Smooth muscle cell of the brain vasculature (primary cell): ENCODE measurements at regions not wholly inside any gene's neighbourhood (a gene's known extent, or its start where the extent isn't known, plus 50 kb on each side); places are given as distances from the start of the nearest gene placed in this dataset.
"Not testable (repeated sequence)": the region's sequence is repeated elsewhere in the genome, so short reads cannot be mapped to it uniquely, and the experiment has no call there.

Experiments
- DNase-seq: peaks from one replicate; pipeline ENCODE4 v3.0.0-alpha.2; 2012; ENCODE audit warnings: low read depth, low spot score

DNA sequence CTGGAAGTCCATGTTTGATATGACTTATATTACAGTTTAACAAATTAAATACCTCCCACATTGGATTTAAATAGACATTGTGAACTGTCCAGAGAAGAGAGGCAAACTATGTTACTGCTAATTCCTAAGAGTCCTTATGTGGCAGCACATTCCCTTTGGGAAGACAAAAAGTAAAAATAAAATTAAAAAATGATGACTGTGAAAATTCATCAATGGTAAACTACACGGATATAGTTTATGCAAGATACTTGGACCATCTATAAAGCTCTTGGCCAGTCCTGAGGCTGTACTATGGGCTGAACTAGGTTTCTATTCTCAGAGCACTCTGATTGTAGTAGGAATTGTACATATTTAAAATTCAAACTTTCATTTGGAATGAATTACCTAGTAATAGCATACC is 206.4 kb downstream of the LRRK2 start:
- no peak for DNase-seq

DNA sequence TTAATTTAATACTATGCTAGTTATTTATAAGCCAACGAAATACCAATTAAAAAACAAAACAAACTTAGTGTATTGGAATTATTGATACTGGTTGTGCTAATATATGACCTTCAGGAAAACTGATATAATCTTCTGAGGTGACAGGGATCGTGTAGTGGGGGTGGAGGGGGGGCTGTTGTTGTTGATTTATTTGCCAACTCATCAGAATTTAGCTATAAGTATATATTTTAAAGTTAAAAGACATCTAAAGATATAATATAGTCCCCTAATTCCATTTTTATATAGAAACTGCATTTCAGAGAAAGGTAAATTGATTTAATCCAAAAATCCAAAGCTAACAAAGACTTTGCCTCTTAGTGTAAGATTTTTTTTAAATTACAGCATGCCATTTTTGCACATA is 210.5 kb downstream of the LRRK2 start:
- DNase-seq: no peak

DNA sequence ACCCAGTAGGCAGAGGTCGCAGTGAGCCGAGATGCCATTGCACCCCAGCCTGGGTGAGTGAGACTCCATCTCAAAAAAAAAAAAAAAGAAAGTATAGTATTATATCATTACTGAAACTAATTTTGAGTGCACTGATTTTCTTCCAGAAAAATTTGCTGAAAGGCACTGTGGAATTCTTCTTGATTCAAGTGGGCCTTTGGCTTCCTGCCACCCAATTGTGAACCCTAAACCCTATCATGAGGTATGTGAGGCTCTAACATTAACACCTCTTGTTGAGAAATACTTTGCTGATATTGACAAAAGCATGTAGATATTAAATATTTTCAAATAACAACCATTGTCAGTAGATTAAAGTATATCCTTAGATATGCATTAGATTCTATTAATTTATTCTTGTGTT is 211.2 kb downstream of the LRRK2 start:
- no peak for DNase-seq

DNA sequence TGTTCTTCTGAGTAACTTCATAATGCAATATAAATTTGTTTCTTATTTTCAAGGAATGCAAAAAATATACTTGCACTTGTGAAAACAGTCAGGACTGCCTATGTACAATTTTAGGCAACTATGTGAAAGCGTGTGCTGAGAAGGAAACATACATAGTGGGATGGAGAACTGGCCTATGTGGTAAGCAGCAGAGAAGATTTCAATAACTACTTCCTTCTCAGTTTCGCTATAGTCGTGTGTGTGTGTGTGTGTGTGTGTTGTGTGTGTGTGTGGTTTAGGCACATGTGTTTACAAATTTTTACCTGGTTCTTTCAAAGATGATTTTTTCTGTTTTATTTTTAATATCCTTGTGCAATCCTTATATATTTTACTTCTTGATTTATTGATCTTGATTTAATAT is 211.8 kb downstream of the LRRK2 start:
- no peak for DNase-seq

DNA sequence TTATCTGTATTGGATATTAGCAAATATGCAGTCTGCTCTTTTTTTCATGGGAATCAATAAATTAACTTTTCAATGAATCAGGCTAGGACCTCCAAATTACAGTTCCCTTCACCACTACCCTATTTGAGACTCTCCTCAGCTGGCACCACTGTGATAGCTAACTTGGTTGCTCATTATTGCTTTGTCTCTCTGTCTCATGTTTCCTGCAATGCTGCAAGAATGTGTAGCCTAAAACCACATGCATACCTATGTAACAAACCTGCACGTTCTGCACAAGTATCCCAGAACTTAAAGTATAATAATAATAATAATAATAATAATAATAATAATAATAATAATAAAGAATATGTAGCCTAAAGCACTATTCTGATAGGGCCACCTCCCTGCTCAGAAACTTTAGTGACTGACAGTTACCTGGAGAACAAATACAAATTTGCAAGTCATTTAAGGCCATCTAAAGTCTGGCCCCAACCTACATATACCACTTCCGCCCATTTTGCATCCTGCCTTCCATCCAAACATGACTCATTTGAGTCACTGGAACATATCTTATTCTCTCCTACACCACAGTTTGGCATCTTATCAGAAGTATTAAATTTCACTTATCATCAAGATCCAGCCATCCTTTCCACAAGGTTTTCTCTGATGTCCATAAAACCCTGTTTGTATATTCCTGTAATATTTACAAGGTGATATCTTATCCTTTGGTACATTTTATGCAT is 215.1 kb downstream of the LRRK2 start:
- no peak for DNase-seq

DNA sequence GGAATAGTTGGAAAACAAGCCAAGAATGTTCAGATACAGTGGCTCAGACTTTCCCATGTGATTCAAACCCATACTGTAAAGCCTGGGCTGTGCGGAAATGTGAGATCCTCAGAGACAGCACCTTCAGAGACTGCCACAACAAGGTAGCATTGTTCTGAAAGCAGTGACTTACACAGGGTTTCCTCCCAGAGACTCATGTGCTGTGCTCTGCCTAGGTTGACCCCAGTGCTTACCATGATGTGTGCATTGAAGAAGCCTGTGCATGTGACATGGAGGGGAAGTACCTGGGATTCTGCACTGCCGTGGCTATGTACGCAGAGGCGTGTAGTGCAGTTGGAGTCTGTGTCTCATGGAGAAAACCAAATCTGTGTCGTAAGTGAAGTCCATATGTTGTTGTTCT is 219.4 kb downstream of the LRRK2 start:
- no peak for DNase-seq

DNA sequence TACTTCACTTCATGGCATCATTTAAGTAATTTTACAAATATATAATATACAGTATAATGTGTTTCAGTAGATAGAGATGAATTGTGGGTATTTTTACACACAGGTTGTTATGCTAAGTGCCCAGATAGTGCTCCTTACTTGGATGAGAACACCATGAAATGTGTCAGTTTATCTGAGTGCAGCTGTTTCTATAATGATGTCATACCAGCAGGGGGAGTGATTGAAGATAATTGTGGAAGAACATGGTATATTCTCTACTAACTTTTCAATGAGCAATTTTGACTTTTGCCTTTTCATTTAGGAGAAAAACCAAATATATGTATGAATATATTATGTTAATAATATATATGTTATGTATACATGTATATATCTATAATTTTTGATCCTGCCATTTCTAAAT is 221.6 kb downstream of the LRRK2 start:
- DNase-seq: no peak

DNA sequence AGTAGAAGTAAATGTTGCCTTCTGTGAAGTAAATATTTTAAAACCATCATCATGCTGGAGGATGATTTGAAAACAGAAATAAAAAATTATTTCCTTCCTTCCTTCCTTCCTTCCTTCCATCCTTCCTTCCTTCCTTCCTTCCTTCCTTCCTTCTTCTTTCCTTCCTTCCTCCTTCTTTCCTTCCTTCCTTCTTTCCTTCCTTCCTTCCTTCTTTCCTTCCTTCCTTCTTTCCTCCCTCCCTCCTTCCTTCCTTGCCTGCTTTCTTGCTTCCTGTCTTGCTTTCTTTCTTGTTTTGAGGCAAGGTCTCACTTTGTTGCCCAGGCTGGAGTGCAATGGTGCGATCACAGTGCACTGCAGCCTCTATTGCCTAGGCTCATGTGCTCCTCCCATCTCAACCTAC is 223.7 kb downstream of the LRRK2 start:
- not testable (repeated sequence) for DNase-seq

DNA sequence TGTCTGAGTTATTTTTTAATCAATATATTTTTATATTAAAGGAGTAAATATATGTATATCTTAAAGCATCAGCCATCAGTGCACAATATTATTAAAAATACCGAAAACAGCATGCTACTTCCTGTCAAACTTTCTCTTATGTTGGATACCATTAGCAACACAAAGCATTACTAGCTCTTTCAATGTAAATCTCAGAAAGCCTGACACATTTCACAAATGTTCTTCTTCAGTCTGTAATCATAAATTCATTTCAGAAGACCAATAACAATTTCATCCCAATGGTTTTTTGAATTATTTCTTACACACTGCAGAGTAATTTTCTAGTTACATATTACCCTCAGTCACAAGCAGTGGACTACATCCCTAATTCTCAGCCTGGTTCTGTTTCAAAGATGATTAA is 226.9 kb downstream of the LRRK2 start:
- no peak for DNase-seq

DNA sequence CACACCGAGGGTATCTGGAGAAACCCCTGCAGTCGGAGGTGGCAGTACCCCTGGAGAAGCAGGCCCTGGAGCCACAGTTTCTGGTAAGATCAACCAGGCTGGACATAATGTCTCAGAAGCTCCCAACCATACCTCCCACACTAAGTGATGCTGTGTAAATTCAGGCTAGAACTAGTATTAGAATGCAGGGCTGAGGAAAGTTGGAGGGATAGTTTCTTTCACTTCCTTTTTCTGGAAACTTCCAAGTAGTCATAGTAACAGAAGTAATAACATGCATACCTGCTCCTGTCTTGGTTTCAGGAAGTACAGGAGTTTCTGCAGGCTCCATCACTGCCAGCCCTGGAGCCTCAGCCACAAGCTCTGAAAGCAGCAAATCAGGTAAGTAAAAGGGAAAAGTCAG is 228.1 kb upstream of the CNTN1 start:
- DNase-seq: no peak

DNA sequence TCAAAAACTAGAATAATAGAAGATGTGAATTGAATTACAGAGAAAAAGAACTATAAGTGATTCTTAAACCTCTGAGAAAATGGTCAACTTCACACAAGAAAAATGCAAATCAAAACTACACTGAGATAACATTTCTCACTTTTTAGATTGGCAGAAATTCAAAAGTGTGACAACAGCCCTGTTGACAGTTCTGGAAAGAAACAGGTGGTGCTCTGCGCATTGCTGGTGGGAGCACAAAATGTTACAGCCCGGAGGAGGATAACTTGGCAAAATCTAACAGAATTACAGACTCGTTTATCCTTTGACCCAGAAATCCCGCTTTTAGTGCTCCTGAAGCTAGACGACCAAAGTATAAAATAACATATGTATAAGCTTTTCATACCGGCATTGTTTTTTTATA is 222.5 kb upstream of the CNTN1 start:
- no peak for DNase-seq

DNA sequence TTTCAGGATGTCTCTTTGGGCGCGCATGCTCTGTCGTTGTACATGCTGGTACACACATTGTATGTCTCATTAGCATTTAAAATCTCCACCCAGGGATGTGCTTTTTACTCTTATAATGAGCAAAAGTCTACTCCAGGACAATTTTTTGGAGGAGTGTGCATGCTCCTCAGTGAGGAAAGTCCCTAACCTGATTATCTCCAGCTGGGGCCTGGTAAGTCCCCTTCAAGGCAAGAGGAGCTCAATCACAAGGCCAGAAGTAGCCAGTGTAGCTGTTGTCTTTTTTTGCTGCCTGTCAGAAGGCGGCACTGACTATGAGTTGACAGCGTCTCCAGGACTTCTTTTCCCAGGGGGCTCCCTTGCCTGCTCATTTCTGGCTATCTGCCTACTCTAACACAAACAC is 218.3 kb upstream of the CNTN1 start:
- DNase-seq: no peak

DNA sequence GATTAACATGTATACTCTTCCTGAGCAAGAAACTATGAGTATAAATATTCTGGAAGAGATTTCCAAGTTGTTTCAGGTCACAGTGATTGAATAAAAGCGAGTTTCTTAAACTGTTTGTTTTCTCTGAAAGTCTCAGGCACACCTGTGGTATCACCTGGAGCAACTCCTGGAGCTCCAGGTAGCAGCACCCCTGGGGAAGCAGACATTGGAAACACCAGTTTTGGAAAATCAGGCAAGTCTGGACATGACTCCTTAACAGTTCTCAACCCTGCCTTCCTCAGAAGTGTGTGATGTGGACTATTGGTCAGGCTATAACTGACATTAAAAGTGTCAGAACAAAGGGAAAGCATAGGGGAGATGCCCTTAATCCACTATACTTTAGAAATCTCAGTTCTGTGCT is 217.6 kb upstream of the CNTN1 start:
- no peak for DNase-seq

DNA sequence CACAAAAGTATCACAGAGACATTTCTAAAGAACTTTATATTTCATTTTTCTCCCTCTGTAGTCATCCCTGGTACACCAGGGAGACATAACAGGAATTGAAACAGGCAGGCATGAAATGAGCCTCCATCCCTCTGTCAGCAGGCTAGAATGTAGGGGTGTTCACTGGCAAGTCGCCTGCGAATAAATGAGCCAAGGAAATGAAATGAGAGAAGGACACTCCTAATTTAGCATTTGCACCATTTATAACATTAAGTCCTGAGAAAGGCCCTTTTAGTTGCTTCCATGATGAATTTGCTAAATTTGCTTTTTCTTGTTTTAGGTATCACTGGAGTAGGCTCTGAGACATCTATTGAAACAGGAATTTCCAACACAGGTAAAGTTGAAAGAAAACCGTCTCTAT is 192.4 kb upstream of the CNTN1 start:
- DNase-seq: no peak

DNA sequence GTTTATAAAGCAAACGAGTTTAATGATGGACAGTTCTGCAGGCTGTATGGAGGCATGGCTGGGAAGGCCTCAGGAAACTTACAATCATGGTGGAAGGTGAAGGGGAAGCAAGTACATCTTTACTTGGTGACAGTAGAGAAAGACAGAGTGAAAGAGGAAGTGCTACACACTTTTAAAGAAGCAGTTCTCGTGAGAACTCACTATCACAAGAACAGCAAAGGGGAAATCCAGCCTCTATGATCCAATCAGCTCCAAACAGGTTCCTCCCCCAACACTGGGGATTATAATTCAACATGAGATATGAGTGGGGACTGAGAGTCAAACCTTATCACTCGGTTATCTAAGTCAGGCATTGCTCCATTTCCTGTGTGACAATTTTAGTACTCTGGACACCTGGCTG is 189.9 kb upstream of the CNTN1 start:
- no peak for DNase-seq

DNA sequence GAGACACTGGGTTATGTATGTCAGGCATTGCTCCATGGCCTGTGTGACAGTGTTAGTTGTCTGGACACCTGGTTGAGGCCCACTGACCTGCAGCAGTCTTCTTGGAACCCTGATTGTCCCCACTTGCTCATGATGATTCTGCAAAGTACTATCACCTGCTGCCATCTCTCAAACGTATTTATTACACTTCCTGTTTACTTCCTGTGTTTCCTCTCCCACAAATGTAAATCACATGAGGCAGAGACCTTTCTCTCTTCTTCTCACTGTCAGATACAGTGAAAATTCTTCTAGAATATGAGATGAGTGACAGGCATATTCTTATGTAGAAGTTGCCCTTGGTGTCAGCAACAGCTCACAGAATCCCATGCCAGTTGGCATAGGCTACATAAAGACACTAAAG is 186.9 kb upstream of the CNTN1 start:
- DNase-seq: no peak

DNA sequence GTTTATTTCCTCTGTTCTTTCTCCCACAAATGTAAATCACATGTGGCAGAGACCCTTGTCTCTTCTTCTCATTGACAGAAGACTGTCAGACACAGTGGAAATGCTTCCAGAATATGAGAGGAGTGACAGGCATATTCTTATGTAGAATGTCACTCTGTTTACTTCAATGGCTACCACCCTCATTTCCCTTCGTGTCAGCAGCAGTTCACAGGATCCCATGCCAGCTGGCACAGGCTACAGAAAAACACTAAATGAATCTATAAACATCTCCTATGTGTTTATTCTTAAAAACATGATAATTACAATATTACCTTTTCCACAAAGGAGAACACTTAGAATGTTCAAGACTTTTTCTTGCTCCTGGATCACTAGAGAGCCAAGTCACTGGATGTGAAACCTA is 183.8 kb upstream of the CNTN1 start:
- DNase-seq: no peak

DNA sequence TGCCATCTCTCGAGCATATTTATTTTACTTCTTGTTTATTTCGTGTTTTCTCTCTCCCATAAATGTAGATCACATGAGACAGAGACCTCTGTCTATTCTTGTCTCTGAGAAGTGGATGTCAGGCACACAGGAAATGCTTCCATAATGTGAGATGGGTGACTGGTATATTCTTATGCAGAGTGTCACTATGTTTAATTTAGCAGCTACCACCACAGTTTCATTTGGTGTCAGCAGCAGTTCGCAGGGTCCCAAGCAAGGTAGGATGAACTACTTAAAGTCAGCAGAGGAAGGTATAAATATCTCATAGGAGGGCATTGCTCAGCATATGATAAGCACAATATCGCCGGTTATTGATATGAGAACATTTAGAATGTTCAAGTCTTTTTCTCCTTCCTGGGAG is 180.9 kb upstream of the CNTN1 start:
- DNase-seq: no peak

DNA sequence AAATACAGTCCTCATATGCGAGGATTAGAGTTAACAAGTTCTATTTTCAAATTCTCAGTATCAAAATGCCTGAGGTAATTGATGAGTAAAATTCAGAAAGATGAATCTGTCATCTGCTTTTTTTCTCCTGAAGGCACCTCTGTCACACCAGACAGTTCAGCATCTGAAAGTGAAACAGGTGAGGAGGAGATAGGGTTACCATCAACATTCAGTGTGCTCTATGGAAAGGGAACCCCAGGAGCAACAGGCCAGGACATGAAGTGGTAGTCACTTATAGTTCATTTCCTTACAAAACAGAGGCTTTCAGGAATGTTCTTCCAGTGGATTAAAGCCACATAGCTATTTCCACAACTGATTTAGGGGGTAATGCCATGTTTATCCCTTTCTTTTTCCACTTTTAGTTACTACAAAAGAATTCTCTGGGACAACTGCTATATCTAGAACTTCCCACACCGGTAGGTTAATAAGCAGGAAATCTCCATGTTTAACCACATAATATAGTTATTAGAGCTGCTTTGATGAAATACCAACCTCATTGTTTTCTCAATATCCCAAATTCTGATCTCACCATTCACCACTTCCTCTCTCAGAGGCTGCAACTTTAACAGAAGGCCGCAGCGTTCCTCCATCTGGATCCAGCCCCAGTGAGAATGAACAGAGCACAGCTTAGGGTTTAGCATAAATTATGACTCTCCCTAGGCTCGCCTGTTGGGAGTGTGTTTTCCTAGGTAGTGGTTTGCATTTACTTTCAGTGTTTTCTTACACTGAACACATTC is 177.0 kb upstream of the CNTN1 start:
- no peak for DNase-seq

DNA sequence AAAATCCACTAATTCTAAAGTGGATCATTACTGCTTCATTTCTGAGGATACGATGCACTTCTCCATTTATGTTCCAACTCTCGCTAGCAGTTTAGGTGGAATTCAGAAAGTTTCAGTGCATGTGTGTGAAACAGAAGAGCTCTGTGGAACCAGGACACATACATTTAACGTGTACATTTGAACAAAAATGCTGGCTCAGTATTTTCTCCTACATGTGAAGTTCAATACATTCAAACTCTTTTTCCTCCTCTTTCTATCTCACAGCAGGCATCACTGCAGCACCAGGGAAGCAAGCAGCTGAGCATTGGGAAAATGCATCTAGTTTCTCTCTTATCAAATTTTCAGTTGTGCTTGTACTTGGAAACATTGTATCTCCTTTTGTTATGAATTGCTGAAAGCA is 169.4 kb upstream of the CNTN1 start:
- no peak for DNase-seq

DNA sequence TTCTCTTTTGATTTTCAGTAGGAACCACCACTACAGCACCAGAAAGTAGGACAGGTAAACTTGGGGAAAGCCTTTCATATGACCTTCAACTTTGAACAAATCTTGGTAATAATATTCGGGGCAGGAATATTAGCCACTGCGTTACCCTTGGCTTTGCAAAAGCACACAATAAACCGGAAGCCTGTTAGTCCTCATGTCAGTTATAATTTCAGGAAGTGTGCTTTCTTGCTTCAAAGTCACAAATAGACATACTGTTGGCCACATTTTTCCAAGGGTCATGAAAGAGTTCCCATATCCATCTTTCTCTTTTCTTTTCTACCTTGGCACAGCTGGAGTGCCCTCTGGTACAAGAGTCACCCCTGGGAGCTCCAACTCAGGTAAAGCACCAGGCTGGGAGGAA is 167.2 kb upstream of the CNTN1 start:
- DNase-seq: no peak

DNA sequence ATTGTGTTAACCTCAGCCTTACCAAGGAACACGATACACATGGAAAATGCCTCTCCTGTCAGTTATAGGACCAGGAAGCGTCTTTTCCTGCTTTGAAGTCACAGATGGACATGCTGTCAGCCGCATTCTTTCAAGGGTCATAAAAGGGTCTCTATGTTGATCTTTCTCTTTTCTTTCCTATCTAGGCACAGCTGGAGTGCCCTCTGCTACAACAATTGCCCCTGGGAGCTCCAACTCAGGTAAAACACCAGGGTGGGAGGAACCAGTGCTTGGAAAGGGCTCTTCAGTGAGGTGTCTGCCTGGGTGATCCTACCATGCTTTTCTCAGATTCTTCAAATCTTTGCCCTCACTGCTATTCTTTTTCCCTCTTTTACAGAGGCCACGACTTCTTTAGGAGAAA is 157.4 kb upstream of the CNTN1 start:
- DNase-seq: no peak

DNA sequence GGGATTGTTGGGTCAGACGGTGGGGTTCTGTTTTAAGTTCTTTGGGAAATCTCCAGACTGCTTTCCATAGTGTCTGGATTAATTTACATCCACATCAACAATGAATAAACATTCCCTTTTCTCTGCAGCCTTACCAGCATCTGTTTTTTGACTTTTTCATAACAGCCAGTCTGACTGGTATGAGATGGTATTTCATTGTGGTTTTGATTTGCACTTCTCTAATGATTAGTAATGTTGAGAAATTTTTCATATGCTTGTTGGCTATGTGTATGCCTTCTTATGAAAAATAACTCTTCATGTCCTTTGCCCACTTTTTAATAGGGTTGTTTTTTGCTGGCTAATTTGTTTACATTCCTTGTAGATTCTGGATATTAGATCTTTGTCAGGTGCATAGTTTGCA is 140.8 kb upstream of the CNTN1 start:
- DNase-seq: no peak

DNA sequence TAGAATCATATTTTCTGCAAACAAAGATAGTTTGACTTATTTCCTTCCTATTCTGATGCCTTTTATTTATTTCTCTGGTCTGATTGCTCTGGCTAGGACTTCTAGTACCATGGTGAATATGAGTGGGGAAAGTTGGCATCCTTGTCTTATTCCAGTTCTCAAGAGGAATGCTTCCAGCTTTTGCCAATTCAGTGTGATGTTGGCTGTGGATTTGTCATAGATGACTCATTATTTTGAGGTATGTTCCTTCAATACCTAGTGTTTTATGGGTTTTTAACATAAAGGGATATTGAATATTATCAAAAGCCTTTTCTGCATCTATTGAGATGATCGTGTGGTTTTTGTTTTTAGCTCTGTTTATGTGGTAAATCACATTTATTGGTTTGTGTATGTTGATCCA is 139.4 kb upstream of the CNTN1 start:
- DNase-seq: no peak
